Adrenal gland (tissue), 5 donors: ENCODE measurements at regions not wholly inside any gene's neighbourhood (a gene's known extent, or its start where the extent isn't known, plus 50 kb on each side); places are given as distances from the start of the nearest gene placed in this dataset.
"Not testable (repeated sequence)": the region's sequence is repeated elsewhere in the genome, so short reads cannot be mapped to it uniquely, and the experiment has no call there.

Experiments
- POLR2A ChIP-seq, 2 donors: fragments of 450-650 bp; IDR thresholded peaks; one replicate each; pipeline ENCODE4 v1.6.1; 2017; ENCODE audit warnings: antibody characterized with exemption in 2 of 2, mild to moderate bottlenecking in 2 of 2, moderate library complexity in 1 of 2
- TF ChIP-seq, protein P1 (sequence below), 6 experiments: fragments of 450-650 bp in 4 of 6; fragments of 200-600 bp in 2 of 6; sonication (generic) in 1 of 6; IDR thresholded peaks; 1 replicate in 5 of 6; 2 replicates in 1 of 6; pipeline versions ENCODE4 v1.5.1 to v1.8.0; 2016 to 2021; ENCODE audit warnings: antibody characterized with exemption in 6 of 6, mild to moderate bottlenecking in 2 of 6, moderate library complexity in 1 of 6
- donor health status: DM: no; HTN: no; CAD: no.

- TF ChIP-seq, protein P1, sequence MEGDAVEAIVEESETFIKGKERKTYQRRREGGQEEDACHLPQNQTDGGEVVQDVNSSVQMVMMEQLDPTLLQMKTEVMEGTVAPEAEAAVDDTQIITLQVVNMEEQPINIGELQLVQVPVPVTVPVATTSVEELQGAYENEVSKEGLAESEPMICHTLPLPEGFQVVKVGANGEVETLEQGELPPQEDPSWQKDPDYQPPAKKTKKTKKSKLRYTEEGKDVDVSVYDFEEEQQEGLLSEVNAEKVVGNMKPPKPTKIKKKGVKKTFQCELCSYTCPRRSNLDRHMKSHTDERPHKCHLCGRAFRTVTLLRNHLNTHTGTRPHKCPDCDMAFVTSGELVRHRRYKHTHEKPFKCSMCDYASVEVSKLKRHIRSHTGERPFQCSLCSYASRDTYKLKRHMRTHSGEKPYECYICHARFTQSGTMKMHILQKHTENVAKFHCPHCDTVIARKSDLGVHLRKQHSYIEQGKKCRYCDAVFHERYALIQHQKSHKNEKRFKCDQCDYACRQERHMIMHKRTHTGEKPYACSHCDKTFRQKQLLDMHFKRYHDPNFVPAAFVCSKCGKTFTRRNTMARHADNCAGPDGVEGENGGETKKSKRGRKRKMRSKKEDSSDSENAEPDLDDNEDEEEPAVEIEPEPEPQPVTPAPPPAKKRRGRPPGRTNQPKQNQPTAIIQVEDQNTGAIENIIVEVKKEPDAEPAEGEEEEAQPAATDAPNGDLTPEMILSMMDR (IDR thresholded peaks at IDR 0.05), result not testable (repeated sequence)
- not testable (repeated sequence) for TF ChIP-seq POLR2A (IDR thresholded peaks at IDR 0.05)
Measured at GRCh38 chr18:43787721-43788120, 510.4 kb upstream of the SYT4 start.
